Occipital lobe (tissue), 1 donor: ENCODE measurements at regions not wholly inside any gene's neighbourhood (a gene's known extent, or its start where the extent isn't known, plus 50 kb on each side); places are given as distances from the start of the nearest gene placed in this dataset.
"Not testable (repeated sequence)": the region's sequence is repeated elsewhere in the genome, so short reads cannot be mapped to it uniquely, and the experiment has no call there.

Experiments used
- DNase-seq: peaks from one replicate; lab custom pipeline; 2025; lab: John Stamatoyannopoulos, UW

GRCh38 chr7:136325578-136325977 lies 348.4 kb upstream of the MTPN start:
- no peak for DNase-seq

GRCh38 chr7:136325027-136325426 lies 347.9 kb upstream of the MTPN start:
- no peak for DNase-seq

GRCh38 chr7:136324073-136324704 lies 347.0 kb upstream of the MTPN start:
- no peak for DNase-seq

- DNase-seq, result no peak
Measured at GRCh38 chr7:136312592-136312991, 335.4 kb upstream of the MTPN start.

- no peak for DNase-seq
Measured at GRCh38 chr7:136309407-136309806, 332.2 kb upstream of the MTPN start.

GRCh38 chr7:136308230-136308629 lies 331.1 kb upstream of the MTPN start:
- DNase-seq, result no peak

GRCh38 chr7:136303162-136303561 lies 326.0 kb upstream of the MTPN start:
- DNase-seq, result no peak

GRCh38 chr7:136302049-136302448 lies 324.9 kb upstream of the MTPN start:
- DNase-seq, result no peak

GRCh38 chr7:136294977-136295376 lies 317.8 kb upstream of the MTPN start:
- no peak for DNase-seq

- no peak for DNase-seq
Measured at GRCh38 chr7:136293841-136294391, 316.8 kb upstream of the MTPN start.

GRCh38 chr7:136293272-136293671 lies 316.1 kb upstream of the MTPN start:
- no peak for DNase-seq

GRCh38 chr7:136292365-136292764 lies 315.2 kb upstream of the MTPN start:
- DNase-seq, result no peak

- DNase-seq, result no peak
Measured at GRCh38 chr7:136290351-136290750, 313.2 kb upstream of the MTPN start.

- DNase-seq, result no peak
Measured at GRCh38 chr7:136278057-136278456, 300.9 kb upstream of the MTPN start.

- no peak for DNase-seq
Measured at GRCh38 chr7:136275794-136276193, 298.6 kb upstream of the MTPN start.

- DNase-seq, result no peak
Measured at GRCh38 chr7:136274636-136275345, 297.6 kb upstream of the MTPN start.

GRCh38 chr7:136272934-136273333 lies 295.8 kb upstream of the MTPN start:
- DNase-seq, result no peak

- no peak for DNase-seq
Measured at GRCh38 chr7:136267822-136268221, 290.7 kb upstream of the MTPN start.

GRCh38 chr7:136266457-136266856 lies 289.3 kb upstream of the MTPN start:
- DNase-seq, result no peak

- not testable (repeated sequence) for DNase-seq
Measured at GRCh38 chr7:136264304-136264703, 287.1 kb upstream of the MTPN start.

GRCh38 chr7:136263112-136263860 lies 286.1 kb upstream of the MTPN start:
- not testable (repeated sequence) for DNase-seq

GRCh38 chr7:136260591-136260990 lies 283.4 kb upstream of the MTPN start:
- not testable (repeated sequence) for DNase-seq
